CD4-positive, alpha-beta T cell (primary cell): ENCODE measurements at regions not wholly inside any gene's neighbourhood (a gene's known extent, or its start where the extent isn't known, plus 50 kb on each side); places are given as distances from the start of the nearest gene placed in this dataset.

Experiments used
- ATAC-seq: fragments of 200-7000 bp; cut with Tn5 transposase; one replicate; pipeline ENCODE4 v1.10.0; 2022; ENCODE audit warnings: mild to moderate bottlenecking; ENCODE audit not compliant: poor library complexity
- CTCF ChIA-PET: fragments of 350-600 bp; sonication (Branson Sonifier 250); formaldehyde crosslinking; loops from one replicate; lab custom pipeline; 2021; ENCODE audit warnings: antibody characterized with exemption, inconsistent platforms; lab: Charles Lee
- POLR2A ChIA-PET: fragments of 350-600 bp; sonication (Branson Sonifier 250); formaldehyde crosslinking; loops from one replicate; lab custom pipeline; 2021; ENCODE audit warnings: antibody characterized with exemption, inconsistent platforms; lab: Charles Lee
- DNase-seq, 14 experiments: peaks; one replicate each; pipeline ENCODE4 v3.0.0-alpha.2; 2013 to 2020; ENCODE audit warnings: mixed read lengths in 2 of 14
- H3K27ac ChIP-seq, 2 donors: one replicate each; pipeline versions ENCODE4 v1.5.1 to v1.7.0; 2013; ENCODE audit warnings: low read length in 2 of 2, low read depth in 1 of 2, mild to moderate bottlenecking in 1 of 2
- H3K27me3 ChIP-seq, 2 experiments: 1 replicate in 1 of 2; 2 replicates in 1 of 2; pipeline versions ENCODE4 v1.6.1 to v1.7.0; 2013; ENCODE audit warnings: low read length in 2 of 2, control low read depth in 1 of 2, mild to moderate bottlenecking in 1 of 2, moderate library complexity in 1 of 2; ENCODE audit not compliant: insufficient read depth in 2 of 2, control insufficient read depth in 1 of 2
- H3K36me3 ChIP-seq: one replicate; pipeline ENCODE4 v1.6.1; 2013; ENCODE audit warnings: low read length, control low read depth; ENCODE audit not compliant: insufficient read depth
- H3K4me1 ChIP-seq: one replicate; pipeline ENCODE4 v1.6.1; 2013; ENCODE audit warnings: low read length, control low read depth; ENCODE audit not compliant: insufficient read depth
- H3K4me3 ChIP-seq: one replicate; pipeline ENCODE4 v1.5.1; 2013; ENCODE audit warnings: mild to moderate bottlenecking, low read length, moderate library complexity
- H3K9me3 ChIP-seq, 2 experiments: 1 replicate in 1 of 2; 2 replicates in 1 of 2; pipeline versions ENCODE4 v1.6.1 to v1.7.0; 2013; ENCODE audit warnings: low read length in 2 of 2, mild to moderate bottlenecking in 2 of 2, control low read depth in 1 of 2, moderate library complexity in 1 of 2; ENCODE audit not compliant: control insufficient read depth in 1 of 2, insufficient read depth in 1 of 2
- H3K27ac Mint-ChIP-seq: one replicate; pipeline ENCODE4 v1.8.0; 2020; ENCODE audit warnings: mixed read lengths
- H3K27me3 Mint-ChIP-seq: one replicate; pipeline ENCODE4 v1.8.0; 2021; ENCODE audit warnings: mixed read lengths
- H3K36me3 Mint-ChIP-seq: one replicate; pipeline ENCODE4 v1.8.0; 2021; ENCODE audit warnings: low read depth, mixed read lengths
- H3K4me1 Mint-ChIP-seq: one replicate; pipeline ENCODE4 v1.8.0; 2021; ENCODE audit warnings: low read depth, mixed read lengths
- H3K4me3 Mint-ChIP-seq: one replicate; pipeline ENCODE4 v1.8.0; 2020; ENCODE audit warnings: mild to moderate bottlenecking, mixed read lengths
- H3K9me3 Mint-ChIP-seq: one replicate; pipeline ENCODE4 v1.8.0; 2020; ENCODE audit warnings: mixed read lengths
- CTCF ChIP-seq: fragments of 200-600 bp; IDR thresholded peaks from one replicate; pipeline ENCODE4 v1.8.0; 2022; ENCODE audit warnings: antibody characterized with exemption, mild to moderate bottlenecking
- intact Hi-C, 2 experiments: fragments of 100-400 bp; cut with DNase I in 1 of 2; cut with micrococcal nuclease in 1 of 2; formaldehyde crosslinking; loops; one replicate each; pipeline versions ENCODE4 v1.15.1 to v1.9.0; 2023 to 2025; cut with DNase I, micrococcal nuclease

- Mint-ChIP-seq H3K4me3 (no peak overlapping the region), H3K9me3 (peaks cover 5% of the 10 kb centered on the region), H3K27ac (no peak overlapping the region), H3K36me3 (no peaks in the 10 kb centered on the region), H3K4me1 (no peaks in the 10 kb centered on the region), H3K27me3 (no peaks in the 10 kb centered on the region)
- ATAC-seq: no peak
- CTCF ChIA-PET: no interaction called here
- POLR2A ChIA-PET: no interaction called here
- no peak for DNase-seq
- Histone ChIP-seq H3K36me3 (no peaks in the 10 kb centered on the region), H3K9me3 (no peaks in the 10 kb centered on the region), H3K27me3 (no peaks in the 10 kb centered on the region), H3K4me3 (no peak overlapping the region), H3K27ac (no peak overlapping the region), H3K4me1 (no peaks in the 10 kb centered on the region)
- no peak for TF ChIP-seq CTCF
- intact Hi-C loops: no loop called here
Measured at GRCh38 chr6:114611696-114612095, 268.9 kb upstream of the HS3ST5 start.

- no peak overlapping the region for H3K4me3 ChIP-seq
- CTCF ChIA-PET: no interaction called here
- Mint-ChIP-seq H3K27ac (no peak overlapping the region), H3K4me3 (no peak overlapping the region), H3K36me3 (no peaks in the 10 kb centered on the region), H3K27me3 (no peaks in the 10 kb centered on the region), H3K9me3 (peaks cover 5% of the 10 kb centered on the region), H3K4me1 (no peaks in the 10 kb centered on the region)
- intact Hi-C loops: no loop called here
- H3K36me3 ChIP-seq: no peaks in the 10 kb centered on the region
- POLR2A ChIA-PET: no interaction called here
- no peaks in the 10 kb centered on the region for H3K27me3 ChIP-seq
- H3K4me1 ChIP-seq: no peaks in the 10 kb centered on the region
- ATAC-seq (no peak), DNase-seq (no peak)
- no peak for TF ChIP-seq CTCF
- H3K9me3 ChIP-seq: no peaks in the 10 kb centered on the region
- H3K27ac ChIP-seq: no peak overlapping the region
Measured at GRCh38 chr6:114608091-114608490, 265.3 kb upstream of the HS3ST5 start.

- no peaks in the 10 kb centered on the region for H3K36me3 ChIP-seq
- no peak overlapping the region for H3K27ac Mint-ChIP-seq
- no peaks in the 10 kb centered on the region for H3K27me3 Mint-ChIP-seq
- no peaks in the 10 kb centered on the region for H3K9me3 ChIP-seq
- no peaks in the 10 kb centered on the region for H3K27me3 ChIP-seq
- no peak overlapping the region for H3K4me3 Mint-ChIP-seq
- H3K4me3 ChIP-seq: no peak overlapping the region
- no peaks in the 10 kb centered on the region for H3K36me3 Mint-ChIP-seq
- no peak for DNase-seq
- peaks cover 3% of the 10 kb centered on the region for H3K9me3 Mint-ChIP-seq
- POLR2A ChIA-PET: no interaction called here
- no peak for TF ChIP-seq CTCF
- CTCF ChIA-PET: no interaction called here
- no peak for ATAC-seq
- H3K4me1 Mint-ChIP-seq: no peaks in the 10 kb centered on the region
- intact Hi-C loops: no loop called here
- H3K27ac ChIP-seq: no peak overlapping the region
- H3K4me1 ChIP-seq: no peaks in the 10 kb centered on the region
Measured at GRCh38 chr6:114605656-114606055, 262.8 kb upstream of the HS3ST5 start.
